Neural progenitor cell (in vitro differentiated cells): ENCODE measurements at regions not wholly inside any gene's neighbourhood (a gene's known extent, or its start where the extent isn't known, plus 50 kb on each side); places are given as distances from the start of the nearest gene placed in this dataset.

Experiments used
- DNase-seq: peaks from one replicate; pipeline ENCODE4 v3.0.0-alpha.2; 2016; ENCODE audit warnings: low spot score
- H2AFZ ChIP-seq: fragments of 200-600 bp; sonication (generic); replicated peaks from 2 replicates; pipeline ENCODE4 v1.6.1; 2016; ENCODE audit warnings: antibody characterized with exemption
- H3F3A ChIP-seq: fragments of 200-600 bp; sonication (generic); 2 replicates; pipeline ENCODE4 v1.6.1; 2016; ENCODE audit warnings: antibody characterized with exemption, low read depth
- H3K27ac ChIP-seq: fragments of 200-600 bp; sonication (generic); 2 replicates; pipeline ENCODE4 v1.5.1; 2016; ENCODE audit warnings: mild to moderate bottlenecking
- H3K27me3 ChIP-seq: fragments of 200-600 bp; sonication (generic); 2 replicates; pipeline ENCODE4 v1.6.1; 2016; ENCODE audit warnings: mild to moderate bottlenecking, moderate library complexity
- H3K36me3 ChIP-seq: fragments of 200-600 bp; sonication (generic); 2 replicates; pipeline ENCODE4 v1.5.1; 2016
- H3K4me1 ChIP-seq: fragments of 200-600 bp; sonication (generic); 2 replicates; pipeline ENCODE4 v1.6.1; 2016; ENCODE audit warnings: mixed run types
- H3K4me2 ChIP-seq: fragments of 200-600 bp; sonication (generic); 2 replicates; pipeline ENCODE4 v1.6.1; 2016
- H3K4me3 ChIP-seq: fragments of 200-600 bp; sonication (generic); 2 replicates; pipeline ENCODE4 v1.5.1; 2016
- H3K79me2 ChIP-seq: fragments of 200-600 bp; sonication (generic); 2 replicates; pipeline ENCODE4 v1.6.1; 2016; ENCODE audit warnings: low read depth
- H3K9ac ChIP-seq: fragments of 200-600 bp; sonication (generic); 2 replicates; pipeline ENCODE4 v1.6.1; 2016
- H3K9me3 ChIP-seq: fragments of 200-600 bp; sonication (generic); 2 replicates; pipeline ENCODE4 v1.5.1; 2016; ENCODE audit warnings: low read depth
- H4K20me1 ChIP-seq: fragments of 200-600 bp; sonication (generic); 2 replicates; pipeline ENCODE4 v1.6.1; 2016; ENCODE audit warnings: low read depth
- H3K27ac Mint-ChIP-seq: 3 replicates; pipeline ENCODE4 v1.8.0; 2021; ENCODE audit warnings: mixed read lengths
- H3K27me3 Mint-ChIP-seq: 2 replicates; pipeline ENCODE4 v1.8.0; 2022; ENCODE audit warnings: low read depth, mild to moderate bottlenecking, inconsistent platforms, moderate library complexity, mixed read lengths; ENCODE audit not compliant: insufficient read depth
- H3K36me3 Mint-ChIP-seq: 3 replicates; pipeline ENCODE4 v1.8.0; 2021; ENCODE audit warnings: mixed read lengths
- H3K4me1 Mint-ChIP-seq: 3 replicates; pipeline ENCODE4 v1.8.0; 2021; ENCODE audit warnings: mixed read lengths
- H3K4me3 Mint-ChIP-seq: 3 replicates; pipeline ENCODE4 v1.8.0; 2021; ENCODE audit warnings: mild to moderate bottlenecking, moderate library complexity, mixed read lengths
- H3K9me3 Mint-ChIP-seq: 3 replicates; pipeline ENCODE4 v1.8.0; 2020; ENCODE audit warnings: mixed read lengths
- EZH2 ChIP-seq: fragments of 200-600 bp; sonication (generic); IDR thresholded peaks from 2 replicates; pipeline ENCODE4 v1.6.1; 2017; ENCODE audit warnings: antibody characterized with exemption, mild to moderate bottlenecking, moderate library complexity
- EZH2phosphoT487 ChIP-seq: fragments of 200-600 bp; sonication (generic); IDR thresholded peaks from 2 replicates; pipeline ENCODE4 v1.6.1; 2017; ENCODE audit warnings: antibody characterized with exemption
- TF ChIP-seq, protein P1 (sequence below): fragments of 200-600 bp; sonication (generic); IDR thresholded peaks from 2 replicates; pipeline ENCODE4 v1.5.1; 2017; ENCODE audit warnings: antibody characterized with exemption, mild to moderate bottlenecking

DNA sequence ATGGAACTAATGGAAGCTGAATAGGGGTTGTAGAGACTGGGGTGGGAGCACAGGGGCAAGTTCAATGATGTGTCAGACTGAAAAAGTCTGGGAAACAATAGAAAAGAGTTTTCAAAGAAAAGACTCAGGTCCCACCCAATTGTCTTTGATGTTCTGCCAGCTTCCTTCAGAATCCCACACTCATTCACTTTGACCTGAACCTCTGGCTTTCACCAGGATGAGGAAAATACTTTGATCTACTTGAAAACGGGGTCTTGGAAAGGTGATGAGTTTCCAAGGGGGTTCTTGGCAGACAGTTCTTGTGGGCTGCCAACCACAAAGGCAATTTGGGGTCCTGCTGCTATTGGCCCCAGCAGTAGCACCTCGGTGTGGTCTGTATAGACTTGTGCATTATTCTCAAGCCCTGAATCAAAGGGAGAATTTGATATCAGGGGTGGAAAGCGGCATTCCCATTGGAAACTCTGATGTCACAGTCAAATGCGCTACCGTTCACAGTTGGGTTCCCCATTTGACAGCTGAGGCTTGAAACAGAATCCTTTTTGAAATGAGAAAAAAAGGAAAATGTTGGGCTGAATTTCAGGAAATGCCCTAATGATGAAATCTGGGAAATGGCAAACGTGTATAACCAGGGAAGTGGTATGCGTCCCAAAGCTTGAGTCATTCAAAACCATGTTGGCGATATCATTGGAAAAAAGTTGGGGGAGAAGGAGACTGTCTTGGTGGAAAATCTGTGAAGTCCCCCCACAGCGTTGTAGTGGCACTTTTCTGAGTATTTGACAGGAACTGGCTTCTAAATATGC, 229.2 kb upstream of the LRTM1 start:
- Mint-ChIP-seq H3K4me3 (no peak overlapping the region), H3K4me1 (peaks cover 12% of the 10 kb centered on the region), H3K27ac (no peak overlapping the region), H3K36me3 (no peaks in the 10 kb centered on the region), H3K9me3 (peaks cover 2% of the 10 kb centered on the region), H3K27me3 (peaks cover 9% of the 10 kb centered on the region)
- H3K9me3 ChIP-seq, result no peaks in the 10 kb centered on the region
- no peaks in the 10 kb centered on the region for H3F3A ChIP-seq
- H3K4me1 ChIP-seq, result no peaks in the 10 kb centered on the region
- TF ChIP-seq EZH2 (no peak), EZH2phosphoT487 (no peak)
- TF ChIP-seq, protein P1, sequence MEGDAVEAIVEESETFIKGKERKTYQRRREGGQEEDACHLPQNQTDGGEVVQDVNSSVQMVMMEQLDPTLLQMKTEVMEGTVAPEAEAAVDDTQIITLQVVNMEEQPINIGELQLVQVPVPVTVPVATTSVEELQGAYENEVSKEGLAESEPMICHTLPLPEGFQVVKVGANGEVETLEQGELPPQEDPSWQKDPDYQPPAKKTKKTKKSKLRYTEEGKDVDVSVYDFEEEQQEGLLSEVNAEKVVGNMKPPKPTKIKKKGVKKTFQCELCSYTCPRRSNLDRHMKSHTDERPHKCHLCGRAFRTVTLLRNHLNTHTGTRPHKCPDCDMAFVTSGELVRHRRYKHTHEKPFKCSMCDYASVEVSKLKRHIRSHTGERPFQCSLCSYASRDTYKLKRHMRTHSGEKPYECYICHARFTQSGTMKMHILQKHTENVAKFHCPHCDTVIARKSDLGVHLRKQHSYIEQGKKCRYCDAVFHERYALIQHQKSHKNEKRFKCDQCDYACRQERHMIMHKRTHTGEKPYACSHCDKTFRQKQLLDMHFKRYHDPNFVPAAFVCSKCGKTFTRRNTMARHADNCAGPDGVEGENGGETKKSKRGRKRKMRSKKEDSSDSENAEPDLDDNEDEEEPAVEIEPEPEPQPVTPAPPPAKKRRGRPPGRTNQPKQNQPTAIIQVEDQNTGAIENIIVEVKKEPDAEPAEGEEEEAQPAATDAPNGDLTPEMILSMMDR, result no peak
- DNase-seq, result no peak
- H3K36me3 ChIP-seq, result no peaks in the 10 kb centered on the region
- no peaks in the 10 kb centered on the region for H3K27me3 ChIP-seq
- no peak overlapping the region for H3K4me2 ChIP-seq
- H3K79me2 ChIP-seq, result no peaks in the 10 kb centered on the region
- H3K9ac ChIP-seq, result no peak overlapping the region
- H4K20me1 ChIP-seq, result no peaks in the 10 kb centered on the region
- no peak overlapping the region for H2AFZ ChIP-seq
- H3K27ac ChIP-seq, result no peak overlapping the region
- no peak overlapping the region for H3K4me3 ChIP-seq

DNA sequence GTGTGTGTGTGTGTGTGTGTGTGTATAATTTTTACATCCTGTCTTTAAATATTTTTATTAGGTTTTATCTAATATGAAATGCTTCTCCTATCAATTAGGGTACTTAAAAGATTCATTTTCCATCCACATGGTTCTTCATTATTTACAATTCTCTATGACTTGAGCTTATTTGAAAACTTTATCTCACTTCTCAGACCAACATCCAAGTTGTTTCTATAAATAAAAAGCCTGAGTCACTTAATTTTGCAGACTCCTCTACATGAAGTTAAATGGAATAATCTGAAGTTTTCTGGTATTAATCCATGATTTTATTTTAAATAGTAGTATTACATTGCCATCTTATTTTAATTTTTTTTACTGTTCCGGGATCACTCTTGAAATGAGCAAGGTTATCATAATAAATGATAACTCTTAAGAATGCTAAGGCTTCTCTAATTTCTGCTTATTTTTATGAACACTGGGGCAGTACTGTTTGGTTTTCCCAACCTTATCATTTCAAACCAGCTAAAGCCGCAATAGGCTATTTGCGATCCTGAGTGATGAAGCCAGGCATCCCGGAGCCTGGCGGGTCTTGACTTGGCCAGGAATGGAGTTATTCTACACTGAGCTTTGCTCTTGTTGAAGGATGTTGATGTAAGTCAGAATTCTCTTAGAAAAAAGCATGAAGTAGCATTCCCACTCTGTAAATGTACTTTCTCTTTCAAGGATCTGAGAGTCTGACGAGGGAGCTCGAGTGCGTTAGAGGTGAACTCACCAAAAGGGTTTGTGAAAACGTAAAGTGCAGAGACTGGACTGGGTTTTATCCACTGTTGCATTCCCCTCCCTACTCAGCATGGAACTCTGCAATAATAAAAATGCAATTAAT, 220.2 kb upstream of the LRTM1 start:
- DNase-seq, result no peak
- H3K36me3 ChIP-seq, result no peaks in the 10 kb centered on the region
- no peak overlapping the region for H3K4me2 ChIP-seq
- no peaks in the 10 kb centered on the region for H3K79me2 ChIP-seq
- no peaks in the 10 kb centered on the region for H3K4me1 ChIP-seq
- H3K9ac ChIP-seq, result no peak overlapping the region
- no peaks in the 10 kb centered on the region for H3K27me3 ChIP-seq
- TF ChIP-seq EZH2phosphoT487, result no peak
- no peaks in the 10 kb centered on the region for H4K20me1 ChIP-seq
- no peaks in the 10 kb centered on the region for H3K9me3 ChIP-seq
- no peaks in the 10 kb centered on the region for H3F3A ChIP-seq
- no peaks in the 10 kb centered on the region for H3K36me3 Mint-ChIP-seq
- H3K27me3 Mint-ChIP-seq, result peaks cover 5% of the 10 kb centered on the region
- no peaks in the 10 kb centered on the region for H3K4me1 Mint-ChIP-seq
- H3K4me3 Mint-ChIP-seq, result no peak overlapping the region
- no peak overlapping the region for H3K4me3 ChIP-seq
- peaks cover 3% of the 10 kb centered on the region for H3K9me3 Mint-ChIP-seq
- H2AFZ ChIP-seq, result no peak overlapping the region
- H3K27ac ChIP-seq, result no peak overlapping the region
- H3K27ac Mint-ChIP-seq, result no peak overlapping the region

DNA sequence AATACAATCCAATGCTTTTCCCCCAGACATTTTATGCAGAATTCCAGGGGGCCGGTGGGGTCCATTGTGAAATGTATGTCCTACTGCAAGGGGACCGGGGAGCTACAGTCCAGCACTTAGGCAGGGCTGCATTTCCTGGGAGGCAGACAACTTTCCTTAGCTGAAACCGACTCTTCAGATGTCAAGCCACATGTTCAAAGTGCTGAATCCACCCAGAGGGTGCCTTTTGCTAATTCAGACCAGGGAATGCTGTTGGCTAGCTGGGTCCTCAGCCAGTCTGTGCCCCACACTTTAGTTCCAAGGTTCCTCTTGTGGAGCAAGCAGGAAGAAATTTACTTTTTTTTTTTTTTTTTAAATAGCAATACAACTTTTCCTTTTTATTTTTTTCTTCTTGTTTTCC, 219.5 kb upstream of the LRTM1 start:
- Histone ChIP-seq H2AFZ (no peak overlapping the region), H4K20me1 (no peaks in the 10 kb centered on the region), H3K9me3 (no peaks in the 10 kb centered on the region), H3K36me3 (no peaks in the 10 kb centered on the region), H3K4me2 (no peak overlapping the region), H3K27ac (no peak overlapping the region), H3K4me1 (no peaks in the 10 kb centered on the region), H3K9ac (no peak overlapping the region), H3F3A (no peaks in the 10 kb centered on the region), H3K27me3 (no peaks in the 10 kb centered on the region), H3K79me2 (no peaks in the 10 kb centered on the region), H3K4me3 (no peak overlapping the region)
- TF ChIP-seq EZH2, result no peak
- TF ChIP-seq, protein P1, result no peak
- no peak for TF ChIP-seq EZH2phosphoT487
- Mint-ChIP-seq H3K27ac (no peak overlapping the region), H3K4me3 (no peak overlapping the region), H3K36me3 (no peaks in the 10 kb centered on the region), H3K27me3 (peaks cover under 1% of the 10 kb centered on the region), H3K9me3 (peaks cover 3% of the 10 kb centered on the region), H3K4me1 (no peaks in the 10 kb centered on the region)
- DNase-seq, result no peak
